OCI-LY7 (cell line): ENCODE measurements at regions not wholly inside any gene's neighbourhood (a gene's known extent, or its start where the extent isn't known, plus 50 kb on each side); places are given as distances from the start of the nearest gene placed in this dataset.

Experiments used
- BruUV-seq: library from RNA; stranded (reverse); fragments of 400-500 nt; replicated peaks from 2 replicates; lab custom pipeline; 2021; lab: Mats Ljungman, UMichigan
- CTCF ChIA-PET: fragments of 300-600 bp; sonication (Branson Sonifier 250); formaldehyde crosslinking; loops from one replicate; lab custom pipeline; 2022; ENCODE audit warnings: antibody characterized with exemption; ENCODE audit not compliant: unreplicated experiment; lab: Charles Lee
- POLR2A ChIA-PET: fragments of 300-600 bp; sonication (Branson Sonifier 250); formaldehyde crosslinking; loops from one replicate; lab custom pipeline; 2022; ENCODE audit warnings: antibody characterized with exemption; lab: Charles Lee
- DNase-seq: peaks from one replicate; pipeline ENCODE4 v3.0.0-alpha.2; 2015; ENCODE audit warnings: low spot score
- H2AFZ ChIP-seq: fragments of 200-600 bp; sonication (generic), shearing (Covaris generic); 2 replicates; pipeline ENCODE4 v1.6.1; 2014; ENCODE audit warnings: mild to moderate bottlenecking, antibody characterized with exemption, low read length, moderate library complexity
- H3K27ac ChIP-seq: fragments of 200-600 bp; sonication (generic); 2 replicates; pipeline ENCODE4 v1.5.1; 2014; ENCODE audit warnings: mixed run types, low read depth, mild to moderate bottlenecking, moderate library complexity, low read length, inconsistent platforms; ENCODE audit not compliant: poor library complexity, severe bottlenecking
- H3K36me3 ChIP-seq: fragments of 200-600 bp; sonication (generic); 2 replicates; pipeline ENCODE4 v1.6.1; 2014; ENCODE audit warnings: mild to moderate bottlenecking, antibody characterized with exemption, low read length, moderate library complexity, mixed read lengths; ENCODE audit not compliant: insufficient read depth
- H3K4me1 ChIP-seq: fragments of 200-600 bp; sonication (generic); 2 replicates; pipeline ENCODE4 v1.5.1; 2014; ENCODE audit warnings: mild to moderate bottlenecking, low read length; ENCODE audit not compliant: insufficient read depth, poor library complexity, severe bottlenecking
- H3K4me2 ChIP-seq: fragments of 200-600 bp; sonication (generic); 2 replicates; pipeline ENCODE4 v1.6.1; 2014; ENCODE audit warnings: mild to moderate bottlenecking, low read length
- H3K4me3 ChIP-seq: fragments of 200-600 bp; sonication (generic); 2 replicates; pipeline ENCODE4 v1.5.1; 2014; ENCODE audit warnings: mild to moderate bottlenecking, low read depth, low read length; ENCODE audit not compliant: poor library complexity, severe bottlenecking
- H3K79me2 ChIP-seq: fragments of 200-600 bp; sonication (generic); 2 replicates; pipeline ENCODE4 v1.6.1; 2016; ENCODE audit warnings: low read depth, mild to moderate bottlenecking, low read length, moderate library complexity, mixed read lengths; ENCODE audit not compliant: insufficient read depth
- H3K9me2 ChIP-seq: fragments of 200-600 bp; sonication (generic); 2 replicates; pipeline ENCODE4 v1.6.1; 2016; ENCODE audit warnings: mild to moderate bottlenecking, low read length, mixed read lengths; ENCODE audit not compliant: insufficient read depth
- H3K9me3 ChIP-seq: fragments of 200-600 bp; sonication (generic); 2 replicates; pipeline ENCODE4 v1.6.1; 2014; ENCODE audit warnings: mild to moderate bottlenecking, mixed run types, low read length, mixed read lengths
- H4K20me1 ChIP-seq: fragments of 200-600 bp; sonication (generic); 2 replicates; pipeline ENCODE4 v1.6.1; 2014; ENCODE audit warnings: mild to moderate bottlenecking, antibody characterized with exemption, low read length, moderate library complexity, mixed read lengths; ENCODE audit not compliant: insufficient read depth
- CTCF ChIP-seq: fragments of 200-600 bp; sonication (generic); conservative IDR thresholded peaks from 2 replicates; pipeline ENCODE4 v1.5.1; 2014; ENCODE audit warnings: mild to moderate bottlenecking, antibody characterized with exemption, low read length, moderate library complexity, mixed read lengths
- EZH2phosphoT487 ChIP-seq: fragments of 200-600 bp; sonication (generic); IDR thresholded peaks from 2 replicates; pipeline ENCODE4 v1.6.1; 2018; ENCODE audit warnings: low read depth, borderline replicate concordance, mild to moderate bottlenecking, mixed run types, antibody characterized with exemption, low read length, moderate library complexity, mixed read lengths
- intact Hi-C: fragments of 100-400 bp; cut with micrococcal nuclease; formaldehyde crosslinking; loops from one replicate; pipeline ENCODE4 v1.10.0; 2022; ENCODE audit not compliant: unreplicated experiment

DNA sequence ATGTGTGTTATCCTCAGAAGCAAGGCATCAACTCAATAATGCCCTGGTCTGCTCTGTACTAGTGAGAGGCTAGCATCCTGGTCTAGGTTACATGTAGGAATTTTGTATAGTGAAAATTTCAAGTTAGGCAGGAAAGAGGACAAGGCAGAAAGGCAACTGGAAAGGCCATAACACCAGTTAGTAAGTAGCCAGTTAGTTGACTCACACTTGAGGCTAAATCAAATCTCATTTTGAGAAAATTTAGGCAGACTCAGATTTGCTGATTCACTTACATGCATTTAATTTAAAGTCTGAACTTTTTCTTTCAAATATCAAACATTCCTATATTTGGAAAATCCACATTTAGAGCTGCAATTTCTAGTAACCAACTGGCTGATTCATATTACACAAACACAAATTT lies 184.5 kb upstream of the TCF21 start:
- no peak overlapping the region for H3K27ac ChIP-seq
- ChIA-PET POLR2A (interaction anchor here (0.6 kb wide), 1 partner anchor 17 kb away, joined by 4 read pairs; no protein-coding TSS in a partner anchor), CTCF (no interaction called here)
- H2AFZ ChIP-seq = no peak overlapping the region
- no peak overlapping the region for H3K4me3 ChIP-seq
- no peaks in the 10 kb centered on the region for H3K9me3 ChIP-seq
- H3K36me3 ChIP-seq = no peaks in the 10 kb centered on the region
- no TSS peak for BruUV-seq
- H3K79me2 ChIP-seq = no peaks in the 10 kb centered on the region
- H3K4me1 ChIP-seq = no peaks in the 10 kb centered on the region
- no peak for DNase-seq
- H3K9me2 ChIP-seq = no peaks in the 10 kb centered on the region
- no peak for TF ChIP-seq EZH2phosphoT487
- no peak for TF ChIP-seq CTCF
- intact Hi-C loops = no loop called here
- no peak overlapping the region for H3K4me2 ChIP-seq
- no peaks in the 10 kb centered on the region for H4K20me1 ChIP-seq

- H3K4me1 ChIP-seq = no peaks in the 10 kb centered on the region
- H4K20me1 ChIP-seq = no peaks in the 10 kb centered on the region
- intact Hi-C loops = no loop called here
- no peaks in the 10 kb centered on the region for H3K9me3 ChIP-seq
- H2AFZ ChIP-seq = no peak overlapping the region
- H3K9me2 ChIP-seq = no peaks in the 10 kb centered on the region
- no peaks in the 10 kb centered on the region for H3K79me2 ChIP-seq
- no peak for DNase-seq
- no peak overlapping the region for H3K4me3 ChIP-seq
- POLR2A ChIA-PET = interaction anchor here (0.6 to 2.5 kb wide), 4 partner anchors 9 to 841 kb away, joined by 3 to 8 read pairs (median 4); no protein-coding TSS in a partner anchor
- H3K36me3 ChIP-seq = no peaks in the 10 kb centered on the region
- BruUV-seq = no TSS peak
- H3K27ac ChIP-seq = no peak overlapping the region
- CTCF ChIA-PET = no interaction called here
- TF ChIP-seq CTCF = no peak
- TF ChIP-seq EZH2phosphoT487 = no peak
- no peak overlapping the region for H3K4me2 ChIP-seq
Measured at GRCh38 chr6:133705066-133705465, 183.8 kb upstream of the TCF21 start.

- no peak overlapping the region for H2AFZ ChIP-seq
- intact Hi-C loops = no loop called here
- CTCF ChIA-PET = no interaction called here
Measured at GRCh38 chr6:133705731-133706130, 183.2 kb upstream of the TCF21 start.

More at GRCh38 chr6:133705731-133706130, 183.2 kb upstream of the TCF21 start:
- Histone ChIP-seq H3K36me3 (no peaks in the 10 kb centered on the region), H3K9me2 (no peaks in the 10 kb centered on the region), H3K79me2 (no peaks in the 10 kb centered on the region), H3K4me3 (no peak overlapping the region), H3K4me2 (no peak overlapping the region), H4K20me1 (no peaks in the 10 kb centered on the region), H3K27ac (no peak overlapping the region), H3K9me3 (no peaks in the 10 kb centered on the region), H3K4me1 (no peaks in the 10 kb centered on the region)
- POLR2A ChIA-PET = interaction anchor here (0.7 to 2.5 kb wide), 4 partner anchors 10 to 404 kb away, joined by 3 to 8 read pairs (median 4); no protein-coding TSS in a partner anchor
- TF ChIP-seq EZH2phosphoT487 (no peak), CTCF (no peak)
- DNase-seq = no peak
- no TSS peak for BruUV-seq
